GM12878 (cell line): ENCODE measurements at regions not wholly inside any gene's neighbourhood (a gene's known extent, or its start where the extent isn't known, plus 50 kb on each side); places are given as distances from the start of the nearest gene placed in this dataset.

ENCODE experiments used
- ATAC-seq: fragments of 200-7000 bp; cut with Tn5 transposase; 3 replicates; pipeline ENCODE4 v1.9.1; 2020; ENCODE audit warnings: mild to moderate bottlenecking, moderate library complexity
- BruUV-seq: library from RNA; stranded (reverse); fragments of 400-500 nt; replicated peaks from 2 replicates; lab custom pipeline; 2021; lab: Mats Ljungman, UMichigan
- CTCF ChIA-PET: fragments of 300-600 bp; sonication (Branson Sonifier 250); formaldehyde crosslinking; extraction: SDS; loops from one replicate; lab custom pipeline; 2021; ENCODE audit warnings: inconsistent platforms; lab: Yijun Ruan, JAX
- POLR2A ChIA-PET: fragments of 350-600 bp; formaldehyde crosslinking; extraction: SDS; loops from one replicate; lab custom pipeline; 2021; ENCODE audit warnings: inconsistent platforms; lab: Charles Lee
- RAD21 ChIA-PET: fragments of 300-600 bp; sonication (Branson Sonifier 250); formaldehyde crosslinking; loops from one replicate; lab custom pipeline; 2023; ENCODE audit warnings: antibody characterized with exemption; ENCODE audit not compliant: unreplicated experiment; lab: Charles Lee
- SMC1A ChIA-PET: fragments of 300-600 bp; sonication (Branson Sonifier 250); formaldehyde crosslinking; loops from one replicate; lab custom pipeline; 2023; ENCODE audit not compliant: unreplicated experiment, uncharacterized antibody; lab: Charles Lee
- DNase-seq: peaks from one replicate; pipeline ENCODE4 v3.0.0-alpha.2; 2011; ENCODE audit warnings: low read depth, low spot score
- FAIRE-seq: peaks from 3 replicates; lab custom pipeline; 2011; peaks lifted over from hg19 to GRCh38; lab: Jason Lieb, UNC
- H2AFZ ChIP-seq: 2 replicates; pipeline ENCODE4 v1.6.0; 2011; ENCODE audit warnings: low read depth, low read length, control low read depth; ENCODE audit not compliant: control insufficient read depth
- H3K27ac ChIP-seq: 2 replicates; pipeline ENCODE4 v1.5.1; 2011; ENCODE audit warnings: control low read depth; ENCODE audit not compliant: control insufficient read depth, insufficient read depth
- H3K27me3 ChIP-seq, 2 experiments: replicated peaks in 1 of 2; 2 replicates each; pipeline versions ENCODE4 v1.6.0 to v1.6.1; 2011; ENCODE audit warnings: low read length in 1 of 2; ENCODE audit not compliant: control insufficient read depth in 2 of 2, insufficient read depth in 2 of 2
- H3K36me3 ChIP-seq, 2 experiments: 2 replicates each; pipeline ENCODE4 v1.5.1; 2011; ENCODE audit warnings: low read length in 1 of 2; ENCODE audit not compliant: control insufficient read depth in 2 of 2, insufficient read depth in 2 of 2
- H3K4me1 ChIP-seq: 2 replicates; pipeline ENCODE4 v1.6.1; 2011; ENCODE audit warnings: mild to moderate bottlenecking, low read length, moderate library complexity, mixed read lengths; ENCODE audit not compliant: control insufficient read depth, insufficient read depth
- H3K4me2 ChIP-seq: 2 replicates; pipeline ENCODE4 v1.6.0; 2011; ENCODE audit warnings: control low read depth; ENCODE audit not compliant: control insufficient read depth, insufficient read depth
- H3K4me3 ChIP-seq: fragments of 200-600 bp; sonication (generic); 2 replicates; pipeline ENCODE4 v1.5.1; 2016
- H3K79me2 ChIP-seq: 2 replicates; pipeline ENCODE4 v1.6.0; 2011; ENCODE audit warnings: low read length; ENCODE audit not compliant: control insufficient read depth, insufficient read depth
- H3K9ac ChIP-seq: 2 replicates; pipeline ENCODE4 v1.8.0; 2011; ENCODE audit warnings: low read length, control low read depth, mixed read lengths; ENCODE audit not compliant: control insufficient read depth, insufficient read depth
- H3K9me3 ChIP-seq: replicated peaks from 3 replicates; pipeline ENCODE4 v1.5.1; 2011; ENCODE audit warnings: mild to moderate bottlenecking, low read length; ENCODE audit not compliant: control insufficient read depth, insufficient read depth
- H4K20me1 ChIP-seq: 2 replicates; pipeline ENCODE4 v1.6.0; 2011; ENCODE audit not compliant: control insufficient read depth, insufficient read depth
- BCL11A ChIP-seq: IDR thresholded peaks from 2 replicates; pipeline ENCODE4 v1.6.1; 2011; ENCODE audit warnings: low read depth, low read length
- CUX1 ChIP-seq: IDR thresholded peaks from 2 replicates; pipeline ENCODE4 v1.6.1; 2012; ENCODE audit warnings: improper control_type of control experiment, low read depth, low read length; ENCODE audit not compliant: insufficient replicate concordance
- EGR1 ChIP-seq, 2 experiments: IDR thresholded peaks; 1 replicate in 1 of 2; 2 replicates in 1 of 2; pipeline ENCODE4 v1.6.1; 2011 to 2012; ENCODE audit warnings: low read depth in 2 of 2, low read length in 2 of 2, borderline replicate concordance in 1 of 2, mild to moderate bottlenecking in 1 of 2, moderate library complexity in 1 of 2
- KDM1A ChIP-seq: fragments of 200-600 bp; sonication (generic); IDR thresholded peaks from 2 replicates; pipeline ENCODE4 v1.6.1; 2016; ENCODE audit warnings: borderline replicate concordance
- MAX ChIP-seq: IDR thresholded peaks from 2 replicates; pipeline ENCODE4 v1.6.1; 2012; ENCODE audit warnings: low read depth, low read length, improper control_type of control experiment
- MXI1 ChIP-seq: fragments of 150-350 bp; IDR thresholded peaks from 2 replicates; pipeline ENCODE4 v1.6.1; 2011; ENCODE audit warnings: low read depth, mild to moderate bottlenecking, inconsistent platforms, low read length, improper control_type of control experiment
- PAX8 ChIP-seq: fragments of 450-650 bp; IDR thresholded peaks from 2 replicates; pipeline ENCODE4 v1.6.1; 2017; ENCODE audit warnings: mild to moderate bottlenecking, moderate library complexity
- USF2 ChIP-seq: IDR thresholded peaks from 2 replicates; pipeline ENCODE4 v1.6.1; 2011; ENCODE audit warnings: low read depth, low read length, improper control_type of control experiment, borderline replicate concordance
- WGBS: methylation state at CpG from one replicate; pipeline ENCODE4 v1.1.6; 2016; ENCODE audit warnings: low lambda C conversion rate; ENCODE audit not compliant: insufficient replicate concordance, insufficient coverage; ENCODE audit errors: missing lambda C conversion rate; 5-methylcytosine and 5-hydroxymethylcytosine counted together
- in situ Hi-C: fragments of 300-500 bp; cut with MboI; formaldehyde crosslinking; loops from 9 replicates; pipeline ENCODE4 v1.14.3; 2018; ENCODE audit warnings: mixed read lengths
- intact Hi-C: fragments of 100-400 bp; cut with micrococcal nuclease; formaldehyde crosslinking; loops from one replicate; pipeline ENCODE4 v1.14.2; 2022; ENCODE audit not compliant: unreplicated experiment

GRCh38 chr4:164467493-164467892 is 286.4 kb upstream of the SMIM31 start (continued):
- TF ChIP-seq CUX1 (no peak), USF2 (no peak)

GRCh38 chr4:164481306-164482091 is 272.4 kb upstream of the SMIM31 start:
- BruUV-seq: no TSS peak
- Histone ChIP-seq H4K20me1 (no peaks in the 10 kb centered on the region), H3K9ac (no peak overlapping the region), H3K27me3 (no peaks in the 10 kb centered on the region), H2AFZ (no peak overlapping the region), H3K36me3 (no peaks in the 10 kb centered on the region), H3K27ac (no peak overlapping the region), H3K9me3 (no peaks in the 10 kb centered on the region), H3K4me3 (no peak overlapping the region), H3K4me2 (no peak overlapping the region), H3K79me2 (no peaks in the 10 kb centered on the region), H3K4me1 (no peaks in the 10 kb centered on the region)
- in situ Hi-C loops: no loop called here
- RAD21 ChIA-PET: no interaction called here
- FAIRE-seq: no peak
- CTCF ChIA-PET: no interaction called here
- SMC1A ChIA-PET: no interaction called here
- POLR2A ChIA-PET: no interaction called here
- 14% methylated on average over 4 of the region's 4 CpGs for WGBS
- no peak for ATAC-seq
- no peak for DNase-seq
- intact Hi-C loops: no loop called here
- TF ChIP-seq PAX8 (no peak), KDM1A (no peak), BCL11A (no peak), CUX1 (no peak), MAX (no peak), EGR1 (IDR thresholded peaks at IDR 0.05; ENCODE audit: borderline replicate concordance in 1 of 2, low read depth in 2 of 2, low read length in 2 of 2) (no peak), MXI1 (no peak)
